ENCODE measurements at regions not wholly inside any gene's neighbourhood (a gene's known extent, or its start where the extent isn't known, plus 50 kb on each side); places are given as distances from the start of the nearest gene placed in this dataset.

- TF ChIP-seq ZEB2 (tag by site-specific recombination; IDR thresholded peaks at IDR 0.05), result no peak
- no peak for TF ChIP-seq CTCF (tag by site-specific recombination; IDR thresholded peaks at IDR 0.05)
- TF ChIP-seq, protein P1, sequence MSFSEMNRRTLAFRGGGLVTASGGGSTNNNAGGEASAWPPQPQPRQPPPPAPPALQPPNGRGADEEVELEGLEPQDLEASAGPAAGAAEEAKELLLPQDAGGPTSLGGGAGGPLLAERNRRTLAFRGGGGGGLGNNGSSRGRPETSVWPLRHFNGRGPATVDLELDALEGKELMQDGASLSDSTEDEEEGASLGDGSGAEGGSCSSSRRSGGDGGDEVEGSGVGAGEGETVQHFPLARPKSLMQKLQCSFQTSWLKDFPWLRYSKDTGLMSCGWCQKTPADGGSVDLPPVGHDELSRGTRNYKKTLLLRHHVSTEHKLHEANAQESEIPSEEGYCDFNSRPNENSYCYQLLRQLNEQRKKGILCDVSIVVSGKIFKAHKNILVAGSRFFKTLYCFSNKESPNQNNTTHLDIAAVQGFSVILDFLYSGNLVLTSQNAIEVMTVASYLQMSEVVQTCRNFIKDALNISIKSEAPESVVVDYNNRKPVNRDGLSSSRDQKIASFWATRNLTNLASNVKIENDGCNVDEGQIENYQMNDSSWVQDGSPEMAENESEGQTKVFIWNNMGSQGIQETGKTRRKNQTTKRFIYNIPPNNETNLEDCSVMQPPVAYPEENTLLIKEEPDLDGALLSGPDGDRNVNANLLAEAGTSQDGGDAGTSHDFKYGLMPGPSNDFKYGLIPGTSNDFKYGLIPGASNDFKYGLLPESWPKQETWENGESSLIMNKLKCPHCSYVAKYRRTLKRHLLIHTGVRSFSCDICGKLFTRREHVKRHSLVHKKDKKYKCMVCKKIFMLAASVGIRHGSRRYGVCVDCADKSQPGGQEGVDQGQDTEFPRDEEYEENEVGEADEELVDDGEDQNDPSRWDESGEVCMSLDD (tag by site-specific recombination; IDR thresholded peaks at IDR 0.05), result no peak
- TF ChIP-seq, protein P2, sequence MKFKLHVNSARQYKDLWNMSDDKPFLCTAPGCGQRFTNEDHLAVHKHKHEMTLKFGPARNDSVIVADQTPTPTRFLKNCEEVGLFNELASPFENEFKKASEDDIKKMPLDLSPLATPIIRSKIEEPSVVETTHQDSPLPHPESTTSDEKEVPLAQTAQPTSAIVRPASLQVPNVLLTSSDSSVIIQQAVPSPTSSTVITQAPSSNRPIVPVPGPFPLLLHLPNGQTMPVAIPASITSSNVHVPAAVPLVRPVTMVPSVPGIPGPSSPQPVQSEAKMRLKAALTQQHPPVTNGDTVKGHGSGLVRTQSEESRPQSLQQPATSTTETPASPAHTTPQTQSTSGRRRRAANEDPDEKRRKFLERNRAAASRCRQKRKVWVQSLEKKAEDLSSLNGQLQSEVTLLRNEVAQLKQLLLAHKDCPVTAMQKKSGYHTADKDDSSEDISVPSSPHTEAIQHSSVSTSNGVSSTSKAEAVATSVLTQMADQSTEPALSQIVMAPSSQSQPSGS (tag by site-specific recombination; IDR thresholded peaks at IDR 0.05; ENCODE audit: low read depth), result no peak
- TF ChIP-seq, protein P3, sequence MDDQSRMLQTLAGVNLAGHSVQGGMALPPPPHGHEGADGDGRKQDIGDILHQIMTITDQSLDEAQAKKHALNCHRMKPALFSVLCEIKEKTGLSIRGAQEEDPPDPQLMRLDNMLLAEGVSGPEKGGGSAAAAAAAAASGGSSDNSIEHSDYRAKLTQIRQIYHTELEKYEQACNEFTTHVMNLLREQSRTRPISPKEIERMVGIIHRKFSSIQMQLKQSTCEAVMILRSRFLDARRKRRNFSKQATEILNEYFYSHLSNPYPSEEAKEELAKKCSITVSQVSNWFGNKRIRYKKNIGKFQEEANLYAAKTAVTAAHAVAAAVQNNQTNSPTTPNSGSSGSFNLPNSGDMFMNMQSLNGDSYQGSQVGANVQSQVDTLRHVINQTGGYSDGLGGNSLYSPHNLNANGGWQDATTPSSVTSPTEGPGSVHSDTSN (CRISPR knock-in tag; IDR thresholded peaks at IDR 0.05), result no peak
- TF ChIP-seq ZNF561 (tag by site-specific recombination; IDR thresholded peaks at IDR 0.05; ENCODE audit: borderline replicate concordance), result no peak
- TF ChIP-seq ZNF24 (tag by site-specific recombination; IDR thresholded peaks at IDR 0.05), result no peak
These were observed 1363.1 kb upstream of the PRR20A start for GRCh38 chr13:55777612-55778011.
